Muscle layer of duodenum (tissue), 2 donors: ENCODE measurements at regions not wholly inside any gene's neighbourhood (a gene's known extent, or its start where the extent isn't known, plus 50 kb on each side); places are given as distances from the start of the nearest gene placed in this dataset.
"Not testable (repeated sequence)": the region's sequence is repeated elsewhere in the genome, so short reads cannot be mapped to it uniquely, and the experiment has no call there.

Experiments used
- H3K27ac ChIP-seq: one replicate; pipeline ENCODE4 v1.7.0; 2013; ENCODE audit warnings: mild to moderate bottlenecking, low read length
- H3K27me3 ChIP-seq: one replicate; pipeline ENCODE4 v1.7.0; 2013; ENCODE audit warnings: low read depth, mild to moderate bottlenecking, control low read depth, low read length
- H3K36me3 ChIP-seq, 2 donors: one replicate each; pipeline ENCODE4 v1.7.0; 2013; ENCODE audit warnings: low read length in 2 of 2, control low read depth in 1 of 2, mild to moderate bottlenecking in 1 of 2; ENCODE audit not compliant: insufficient read depth in 2 of 2, control insufficient read depth in 1 of 2
- H3K4me1 ChIP-seq, 2 donors: one replicate each; pipeline ENCODE4 v1.7.0; 2013; ENCODE audit warnings: low read length in 2 of 2, mild to moderate bottlenecking in 2 of 2, control low read depth in 1 of 2, moderate library complexity in 1 of 2; ENCODE audit not compliant: insufficient read depth in 2 of 2, control insufficient read depth in 1 of 2
- H3K4me3 ChIP-seq, 2 donors: one replicate each; pipeline ENCODE4 v1.7.0; 2013; ENCODE audit warnings: low read length in 2 of 2, low read depth in 1 of 2, mild to moderate bottlenecking in 1 of 2
- H3K9me3 ChIP-seq, 2 donors: one replicate each; pipeline ENCODE4 v1.7.0; 2013; ENCODE audit warnings: low read length in 2 of 2, control low read depth in 1 of 2, mild to moderate bottlenecking in 1 of 2; ENCODE audit not compliant: control insufficient read depth in 1 of 2
- donor health status: healthy.

DNA sequence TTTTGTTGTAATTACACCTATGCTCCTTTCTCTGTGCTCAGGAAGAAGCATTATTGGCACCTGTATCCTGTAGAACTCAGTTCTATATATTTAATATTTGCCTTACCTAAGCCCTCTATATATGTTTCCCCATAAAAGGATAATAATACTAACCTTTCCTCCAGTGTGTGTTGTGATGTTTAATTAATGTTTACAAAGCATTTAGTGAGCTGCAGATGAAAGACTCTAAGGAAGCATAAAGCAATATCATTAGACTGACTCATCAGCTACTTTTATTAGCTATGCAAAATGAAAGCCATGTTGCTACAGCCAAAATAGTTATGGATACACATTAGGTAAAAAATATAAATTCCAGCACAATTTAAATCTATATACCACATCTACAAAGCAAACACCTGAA, 93.6 kb upstream of the PTPN13 start:
- H3K4me1 ChIP-seq = no peaks in the 10 kb centered on the region

GRCh38 chr4:86502081-86502480, 92.0 kb upstream of the PTPN13 start:
- Histone ChIP-seq H3K4me1 (no peaks in the 10 kb centered on the region), H3K9me3 (no peaks in the 10 kb centered on the region), H3K4me3 (no peak overlapping the region), H3K36me3 (no peaks in the 10 kb centered on the region), H3K27ac (no peak overlapping the region), H3K27me3 (no peaks in the 10 kb centered on the region)

More for the DNA sequence above, 93.6 kb upstream of the PTPN13 start:
- Histone ChIP-seq H3K4me3 (no peak overlapping the region), H3K27me3 (no peaks in the 10 kb centered on the region), H3K9me3 (no peaks in the 10 kb centered on the region), H3K27ac (no peak overlapping the region), H3K36me3 (no peaks in the 10 kb centered on the region)

DNA sequence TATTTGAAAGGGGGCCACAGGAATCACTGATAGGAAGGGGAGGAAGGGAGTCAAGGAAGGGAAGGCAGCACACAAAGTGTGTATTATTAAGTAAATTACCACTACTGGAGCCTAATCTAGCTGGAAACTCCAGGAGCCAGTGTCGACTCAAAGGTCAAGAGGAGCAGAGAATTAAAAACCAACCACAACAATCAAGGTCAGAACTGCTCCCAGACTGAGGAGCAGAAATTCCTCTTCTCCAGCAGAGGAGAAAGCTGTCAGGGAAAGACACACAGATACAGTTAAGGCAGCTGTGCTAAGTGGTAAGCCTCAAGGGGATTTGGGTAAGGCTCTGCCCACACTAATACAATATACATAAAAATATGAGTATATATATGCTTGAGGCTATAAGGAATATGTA, 87.5 kb upstream of the PTPN13 start:
- Histone ChIP-seq H3K36me3 (no peaks in the 10 kb centered on the region), H3K27me3 (no peaks in the 10 kb centered on the region), H3K27ac (no peak overlapping the region), H3K4me1 (peaks cover 0 to 12% of the 10 kb centered on the region in 2 donors), H3K9me3 (no peaks in the 10 kb centered on the region), H3K4me3 (no peak overlapping the region)

- no peaks in the 10 kb centered on the region for H3K9me3 ChIP-seq
- H3K4me1 ChIP-seq = peaks cover 0 to 12% of the 10 kb centered on the region in 2 donors
- H3K4me3 ChIP-seq = peak overlapping the region in 1 of 2 donors; percentile 38
- H3K27ac ChIP-seq = no peak overlapping the region
- no peaks in the 10 kb centered on the region for H3K36me3 ChIP-seq
- H3K27me3 ChIP-seq = no peaks in the 10 kb centered on the region
Observed at GRCh38 chr4:86508436-86508835, 85.7 kb upstream of the PTPN13 start.

DNA sequence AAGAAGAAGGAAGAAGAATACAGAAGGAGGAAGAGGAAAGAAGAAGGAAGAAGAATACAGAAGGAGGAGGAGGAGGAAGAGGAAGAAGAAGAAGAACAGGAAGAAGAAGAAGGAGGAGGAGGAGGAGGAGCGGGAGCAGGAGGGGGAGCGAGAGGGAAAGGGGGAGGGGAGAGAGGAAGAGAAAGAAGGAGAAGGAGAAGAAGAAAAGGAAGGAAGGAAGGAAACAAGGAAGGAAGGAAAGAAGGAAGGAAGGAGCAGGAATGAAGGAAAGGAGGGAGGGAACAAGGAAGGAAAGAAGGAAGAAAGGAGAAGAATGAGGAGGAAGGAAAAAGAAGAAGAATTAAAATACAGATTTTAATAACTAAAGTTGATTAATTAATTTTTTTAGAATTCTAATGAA, 82.5 kb upstream of the PTPN13 start:
- H3K36me3 ChIP-seq = no peaks in the 10 kb centered on the region
- no peaks in the 10 kb centered on the region for H3K27me3 ChIP-seq
- H3K9me3 ChIP-seq = peaks cover 0 to 6% of the 10 kb centered on the region in 2 donors
- H3K4me1 ChIP-seq = peaks cover 0 to 12% of the 10 kb centered on the region in 2 donors
- no peak overlapping the region for H3K27ac ChIP-seq
- no peak overlapping the region for H3K4me3 ChIP-seq

DNA sequence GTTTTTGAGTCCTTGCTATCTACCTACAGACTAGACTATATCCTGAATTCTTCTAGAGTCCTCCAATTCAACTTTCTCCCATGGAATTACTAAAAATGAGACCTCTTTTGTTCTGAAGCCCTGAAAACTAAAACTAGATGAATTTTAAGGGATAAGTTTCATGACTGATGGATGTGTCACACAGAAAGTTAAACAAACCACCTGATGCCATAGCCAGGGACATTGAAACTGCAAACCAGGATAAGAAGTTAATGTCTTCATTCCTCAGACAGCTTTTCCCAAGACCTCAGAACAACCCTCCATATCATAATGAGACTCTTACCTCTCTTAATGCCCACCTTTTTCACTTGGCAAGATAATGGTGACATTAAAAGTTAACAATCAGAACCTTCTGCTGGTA, 81.5 kb upstream of the PTPN13 start:
- Histone ChIP-seq H3K36me3 (no peaks in the 10 kb centered on the region), H3K27ac (no peak overlapping the region), H3K4me3 (no peak overlapping the region), H3K9me3 (peaks cover 0 to 6% of the 10 kb centered on the region in 2 donors), H3K4me1 (peaks cover 0 to 12% of the 10 kb centered on the region in 2 donors), H3K27me3 (no peaks in the 10 kb centered on the region)

- not testable (repeated sequence) for H3K27me3 ChIP-seq, H3K36me3 ChIP-seq, H3K27ac ChIP-seq, H3K4me3 ChIP-seq, H3K4me1 ChIP-seq
- peaks cover 3 to 17% of the 10 kb centered on the region in 2 donors for H3K9me3 ChIP-seq
Observed at GRCh38 chr4:86515963-86516362, 78.2 kb upstream of the PTPN13 start.

DNA sequence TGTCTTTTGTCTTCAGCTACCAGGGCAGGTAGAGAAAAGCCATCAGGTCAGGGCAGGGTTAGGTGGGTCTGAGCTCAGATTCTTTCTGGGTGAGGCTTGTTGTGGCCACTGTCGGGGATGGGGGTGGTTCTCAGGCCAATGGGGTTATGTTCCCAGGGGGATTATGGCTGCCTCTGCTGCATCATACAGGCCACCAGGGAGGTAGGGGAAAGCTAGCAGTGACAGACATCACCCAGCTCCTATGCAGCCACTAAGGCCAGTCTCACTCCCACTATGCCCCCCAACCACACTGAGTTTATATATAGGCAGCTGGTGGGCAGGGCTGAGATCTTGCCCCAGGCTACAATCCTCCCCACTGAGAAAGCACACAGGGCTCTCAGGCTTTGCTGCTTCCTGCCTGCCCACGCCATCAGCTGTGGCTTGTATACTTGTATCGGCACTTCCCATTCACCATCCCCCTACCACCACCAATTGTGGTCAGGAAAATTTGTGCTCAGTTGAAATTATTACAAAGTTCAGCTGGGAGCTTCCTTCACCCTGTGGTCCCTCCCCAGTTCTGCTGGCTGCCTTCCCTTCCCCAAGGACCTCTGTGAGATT, 72.6 kb upstream of the PTPN13 start:
- Histone ChIP-seq H3K9me3 (peaks cover 3 to 34% of the 10 kb centered on the region in 2 donors), H3K27me3 (no peaks in the 10 kb centered on the region), H3K4me3 (no peak overlapping the region), H3K4me1 (no peaks in the 10 kb centered on the region), H3K27ac (no peak overlapping the region), H3K36me3 (no peaks in the 10 kb centered on the region)

DNA sequence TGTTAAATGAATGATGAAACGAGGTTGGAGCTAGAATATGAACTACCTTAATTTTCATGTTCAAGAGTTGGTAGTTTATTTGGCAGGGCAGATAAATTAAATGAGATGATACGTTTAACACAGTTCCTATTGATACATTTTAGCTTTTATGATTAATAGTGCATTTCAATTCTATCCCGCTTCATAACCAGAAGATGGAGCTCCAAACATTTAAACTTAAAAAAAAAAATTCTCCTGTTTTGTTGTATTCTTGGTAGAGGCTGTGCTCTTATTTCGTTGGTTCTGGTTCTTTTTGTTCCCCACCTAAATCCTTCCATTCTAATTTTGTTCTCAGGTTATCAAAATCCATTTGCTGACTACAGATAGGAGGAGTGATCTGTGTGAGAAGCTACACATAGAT, 71.8 kb upstream of the PTPN13 start:
- no peak overlapping the region for H3K4me3 ChIP-seq
- H3K4me1 ChIP-seq = no peaks in the 10 kb centered on the region
- no peaks in the 10 kb centered on the region for H3K27me3 ChIP-seq
- no peak overlapping the region for H3K27ac ChIP-seq
- H3K9me3 ChIP-seq = peaks cover 3 to 34% of the 10 kb centered on the region in 2 donors
- H3K36me3 ChIP-seq = no peaks in the 10 kb centered on the region

DNA sequence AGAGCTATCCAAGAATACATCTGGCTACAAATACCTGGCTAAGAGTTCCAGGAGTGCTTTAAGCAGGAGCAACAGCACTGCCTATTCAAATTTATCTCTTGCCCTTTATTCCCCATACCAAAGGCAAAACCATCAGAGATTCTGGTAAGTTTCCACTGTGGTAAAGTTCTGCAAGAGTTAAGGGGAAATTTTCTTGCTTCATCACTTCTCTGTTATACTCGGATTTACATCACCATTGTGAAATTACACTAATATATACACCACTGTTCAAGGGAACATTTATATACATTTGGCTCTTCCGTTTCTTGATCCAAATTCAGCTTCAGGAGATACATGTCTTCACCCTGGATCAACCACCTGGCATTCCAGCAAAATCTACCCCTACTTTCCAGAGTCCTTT, 70.8 kb upstream of the PTPN13 start:
- no peaks in the 10 kb centered on the region for H3K27me3 ChIP-seq
- peaks cover 3 to 34% of the 10 kb centered on the region in 2 donors for H3K9me3 ChIP-seq
- H3K4me1 ChIP-seq = no peaks in the 10 kb centered on the region
- H3K36me3 ChIP-seq = no peaks in the 10 kb centered on the region
- H3K4me3 ChIP-seq = no peak overlapping the region
- no peak overlapping the region for H3K27ac ChIP-seq

- not testable (repeated sequence) for H3K27ac ChIP-seq, H3K36me3 ChIP-seq, H3K4me3 ChIP-seq, H3K27me3 ChIP-seq, H3K4me1 ChIP-seq
- peaks cover 0 to 12% of the 10 kb centered on the region in 2 donors for H3K9me3 ChIP-seq
Observed at GRCh38 chr4:86527713-86528112, 66.4 kb upstream of the PTPN13 start.

- Histone ChIP-seq H3K27ac (no peak overlapping the region), H3K4me1 (no peaks in the 10 kb centered on the region), H3K9me3 (peaks cover 0 to 1% of the 10 kb centered on the region in 2 donors), H3K27me3 (no peaks in the 10 kb centered on the region), H3K36me3 (no peaks in the 10 kb centered on the region), H3K4me3 (no peak overlapping the region)
Observed at GRCh38 chr4:86529436-86529835, 64.7 kb upstream of the PTPN13 start.
